IPS DF 6.9 (cell line): ENCODE measurements at regions not wholly inside any gene's neighbourhood (a gene's known extent, or its start where the extent isn't known, plus 50 kb on each side); places are given as distances from the start of the nearest gene placed in this dataset.
A peak's percentile ranks its signal among the peaks of the same experiment; 100 is the strongest.

Experiments used
- DNase-seq: peaks from one replicate; pipeline ENCODE4 v3.0.0-alpha.2; 2013; ENCODE audit warnings: low read depth, low spot score
- H3K27ac ChIP-seq: one replicate; pipeline ENCODE4 v1.5.1; 2013; ENCODE audit warnings: low read length, control low read depth
- H3K27me3 ChIP-seq: 2 replicates; pipeline ENCODE4 v1.6.1; 2013; ENCODE audit warnings: mild to moderate bottlenecking, low read length; ENCODE audit not compliant: control insufficient read depth, insufficient read depth
- H3K36me3 ChIP-seq: 2 replicates; pipeline ENCODE4 v1.6.1; 2013; ENCODE audit warnings: low read length; ENCODE audit not compliant: control insufficient read depth, insufficient read depth
- H3K4me1 ChIP-seq: 2 replicates; pipeline ENCODE4 v1.6.1; 2013; ENCODE audit warnings: low read length; ENCODE audit not compliant: control insufficient read depth, insufficient read depth
- H3K4me3 ChIP-seq: 2 replicates; pipeline ENCODE4 v1.5.1; 2013; ENCODE audit warnings: mild to moderate bottlenecking, low read length
- H3K9me3 ChIP-seq: 2 replicates; pipeline ENCODE4 v1.6.1; 2013; ENCODE audit warnings: low read length, inconsistent platforms; ENCODE audit not compliant: control insufficient read depth, insufficient read depth
- WGBS: extraction: QIAGEN DNeasy Blood & Tissue Kit; methylation state at CpG from one replicate; pipeline ENCODE4 v1.1.7; 2013; ENCODE audit warnings: mixed read lengths, missing lambda C conversion rate; ENCODE audit not compliant: insufficient read length, insufficient coverage; 5-methylcytosine and 5-hydroxymethylcytosine counted together

DNA sequence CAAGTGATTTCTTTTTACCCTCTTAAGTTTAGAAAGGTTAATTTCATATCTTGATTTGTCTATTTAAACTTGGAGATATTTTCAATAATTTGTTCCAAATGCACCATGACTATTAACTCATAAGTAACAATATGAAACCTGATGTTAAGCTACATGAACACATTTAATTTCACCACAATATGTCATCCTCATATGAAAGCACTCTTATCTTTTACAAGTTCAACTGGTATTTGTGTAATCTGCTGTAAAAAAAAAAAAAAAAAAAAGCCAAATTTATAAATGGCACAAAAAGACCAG, 110.4 kb downstream of the HFE start:
- H3K27me3 ChIP-seq: no peaks in the 10 kb centered on the region
- DNase-seq: no peak
- no peaks in the 10 kb centered on the region for H3K9me3 ChIP-seq
- H3K36me3 ChIP-seq: no peaks in the 10 kb centered on the region
- no peak overlapping the region for H3K27ac ChIP-seq
- H3K4me3 ChIP-seq: peak overlapping the region; percentile 98; the same call in 1 of the 2 replicates
- no peaks in the 10 kb centered on the region; the same call in 1 of the 2 replicates for H3K4me1 ChIP-seq

DNA sequence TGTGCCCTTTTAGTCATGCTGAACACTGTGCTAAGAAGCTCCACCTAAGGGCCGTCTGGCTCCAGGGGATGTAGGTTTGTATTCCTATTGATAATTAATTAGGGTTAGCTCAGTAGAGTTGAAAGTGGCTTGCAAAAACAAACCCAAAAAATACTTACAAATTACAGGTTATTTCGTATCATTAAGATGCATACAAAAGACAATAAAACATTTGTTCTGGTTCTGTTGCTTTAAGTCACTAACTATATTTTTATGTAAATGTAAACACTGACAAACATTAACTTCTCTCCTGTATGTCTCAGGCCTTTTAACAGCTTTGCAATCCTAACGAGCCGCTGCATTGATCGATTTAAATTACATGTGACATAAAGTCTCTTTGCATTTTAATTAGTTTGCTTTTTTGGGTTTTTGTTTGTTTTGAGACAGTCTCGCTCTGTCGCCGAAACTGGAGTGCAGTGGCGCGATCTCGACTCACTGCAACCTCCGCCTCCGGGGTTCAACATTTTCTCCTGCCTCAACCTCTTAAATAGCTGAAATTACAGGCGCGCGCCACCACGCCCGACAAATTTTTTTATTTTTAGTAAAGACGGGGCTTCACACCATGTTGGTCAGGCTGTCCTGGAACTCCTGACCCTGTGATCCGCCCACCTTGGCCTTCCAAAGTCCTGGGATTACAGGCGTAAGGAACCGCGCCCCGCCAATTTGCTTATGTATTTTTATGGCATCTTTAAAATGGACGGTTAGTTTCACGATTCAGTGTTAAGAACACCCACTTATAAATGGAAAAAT, 110.9 kb downstream of the HFE start:
- Histone ChIP-seq H3K27ac (no peak overlapping the region), H3K4me1 (no peaks in the 10 kb centered on the region; the same call in 1 of the 2 replicates), H3K4me3 (peak overlapping the region; percentile 98; the same call in 1 of the 2 replicates), H3K9me3 (no peaks in the 10 kb centered on the region), H3K27me3 (no peaks in the 10 kb centered on the region), H3K36me3 (no peaks in the 10 kb centered on the region)
- WGBS: no CpG with 5 or more reads among the region's 26 CpGs
- no peak for DNase-seq

DNA sequence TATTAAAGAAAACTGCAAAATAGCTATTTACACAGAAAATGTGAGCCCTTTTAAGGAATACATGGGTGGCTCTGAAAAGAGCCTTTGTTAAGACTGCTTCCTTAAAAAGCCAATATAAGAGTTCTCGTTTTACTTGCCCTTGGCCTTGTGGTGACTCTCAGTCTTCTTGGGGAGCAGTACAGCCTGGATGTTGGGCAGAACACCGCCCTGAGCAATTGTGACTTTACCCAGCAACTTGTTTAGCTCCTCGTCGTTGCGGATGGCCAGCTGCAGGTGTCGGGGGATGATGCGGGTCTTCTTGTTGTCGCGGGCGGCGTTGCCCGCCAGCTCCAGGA, 111.5 kb downstream of the HFE start:
- no peaks in the 10 kb centered on the region; the same call in 1 of the 2 replicates for H3K4me1 ChIP-seq
- H3K27me3 ChIP-seq: no peaks in the 10 kb centered on the region
- H3K36me3 ChIP-seq: no peaks in the 10 kb centered on the region
- WGBS: no CpG with 5 or more reads among the region's 12 CpGs
- H3K4me3 ChIP-seq: peak overlapping the region; percentile 98
- no peaks in the 10 kb centered on the region for H3K9me3 ChIP-seq
- no peak for DNase-seq
- H3K27ac ChIP-seq: no peak overlapping the region

DNA sequence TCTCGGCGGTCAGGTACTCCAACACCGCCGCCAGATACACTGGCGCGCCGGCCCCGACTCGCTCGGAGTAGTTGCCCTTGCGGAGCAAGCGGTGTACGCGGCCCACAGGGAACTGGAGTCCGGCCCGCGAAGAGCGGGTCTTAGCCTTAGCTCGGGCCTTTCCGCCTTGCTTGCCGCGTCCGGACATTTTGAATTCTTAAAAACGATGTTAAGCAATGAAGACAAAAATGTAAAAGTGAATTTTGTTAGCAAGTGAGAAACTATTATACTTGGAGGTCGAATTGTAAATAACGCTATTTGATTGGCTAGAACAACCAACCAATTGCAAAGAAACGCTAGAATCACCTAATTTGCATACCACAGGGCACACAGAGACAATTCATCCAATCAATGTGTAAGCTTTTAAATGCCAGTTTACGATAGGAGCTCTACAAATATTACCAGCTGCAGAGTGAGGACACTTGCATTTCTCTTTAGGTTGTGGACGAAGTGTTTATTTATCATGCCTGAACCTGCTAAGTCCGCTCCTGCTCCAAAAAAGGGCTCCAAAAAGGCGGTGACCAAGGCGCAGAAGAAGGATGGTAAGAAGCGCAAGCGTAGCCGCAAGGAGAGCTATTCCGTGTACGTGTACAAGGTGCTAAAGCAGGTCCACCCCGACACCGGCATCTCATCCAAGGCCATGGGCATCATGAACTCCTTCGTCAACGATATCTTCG, 112.0 kb downstream of the HFE start:
- Histone ChIP-seq H3K9me3 (no peaks in the 10 kb centered on the region), H3K36me3 (no peaks in the 10 kb centered on the region), H3K4me1 (no peaks in the 10 kb centered on the region; the same call in 1 of the 2 replicates), H3K27ac (peak overlapping the region; percentile 77), H3K4me3 (peak overlapping the region; percentile 98), H3K27me3 (no peaks in the 10 kb centered on the region)
- DNase-seq: no peak
- WGBS: no CpG with 5 or more reads among the region's 42 CpGs

DNA sequence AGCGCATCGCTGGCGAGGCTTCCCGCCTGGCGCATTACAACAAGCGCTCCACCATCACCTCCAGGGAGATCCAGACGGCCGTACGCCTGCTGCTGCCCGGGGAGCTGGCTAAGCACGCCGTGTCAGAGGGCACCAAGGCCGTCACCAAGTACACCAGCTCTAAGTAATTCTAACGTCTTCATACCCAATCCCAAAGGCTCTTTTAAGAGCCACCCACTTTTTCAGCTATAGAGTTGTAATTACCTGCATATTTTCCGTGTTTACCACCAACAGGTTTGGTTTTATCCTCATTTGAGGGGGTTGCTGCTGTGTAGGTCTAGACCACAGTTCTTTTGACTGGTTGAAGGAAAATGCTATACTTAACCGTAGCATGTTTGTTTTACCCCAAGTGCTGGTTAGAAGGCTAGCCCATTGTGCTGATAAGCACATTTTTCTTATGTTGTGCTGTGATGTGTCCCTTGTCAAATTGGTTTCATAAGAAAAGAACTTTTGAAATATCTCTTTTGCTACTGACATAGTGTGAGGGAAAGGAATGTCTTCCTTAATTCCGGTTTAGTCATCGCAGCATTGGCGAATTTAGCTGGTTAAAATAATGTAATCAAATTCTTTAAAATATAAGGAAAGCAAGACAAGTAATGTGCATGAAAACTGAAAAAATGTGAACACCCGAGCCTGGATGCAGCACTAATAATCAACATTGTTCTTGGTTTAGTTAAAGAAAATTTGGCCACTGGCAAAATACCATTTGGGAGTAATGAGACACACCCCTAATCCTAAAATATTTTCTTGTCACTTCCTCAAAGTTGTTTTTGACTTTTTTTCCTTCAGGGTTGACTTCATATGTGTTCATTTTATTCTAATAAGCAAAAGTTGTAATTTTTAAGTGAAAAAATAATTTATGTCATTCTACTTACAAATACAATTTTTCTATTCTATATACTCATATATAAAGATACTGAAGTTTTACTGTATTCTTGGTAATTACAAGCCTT, 112.8 kb downstream of the HFE start:
- peak overlapping the region; percentile 77 for H3K27ac ChIP-seq
- H3K4me1 ChIP-seq: no peaks in the 10 kb centered on the region; the same call in 1 of the 2 replicates
- no peaks in the 10 kb centered on the region for H3K36me3 ChIP-seq
- no peaks in the 10 kb centered on the region for H3K9me3 ChIP-seq
- H3K27me3 ChIP-seq: no peaks in the 10 kb centered on the region
- H3K4me3 ChIP-seq: peak overlapping the region; percentile 98
- no CpG with 5 or more reads among the region's 20 CpGs for WGBS
- no peak for DNase-seq

DNA sequence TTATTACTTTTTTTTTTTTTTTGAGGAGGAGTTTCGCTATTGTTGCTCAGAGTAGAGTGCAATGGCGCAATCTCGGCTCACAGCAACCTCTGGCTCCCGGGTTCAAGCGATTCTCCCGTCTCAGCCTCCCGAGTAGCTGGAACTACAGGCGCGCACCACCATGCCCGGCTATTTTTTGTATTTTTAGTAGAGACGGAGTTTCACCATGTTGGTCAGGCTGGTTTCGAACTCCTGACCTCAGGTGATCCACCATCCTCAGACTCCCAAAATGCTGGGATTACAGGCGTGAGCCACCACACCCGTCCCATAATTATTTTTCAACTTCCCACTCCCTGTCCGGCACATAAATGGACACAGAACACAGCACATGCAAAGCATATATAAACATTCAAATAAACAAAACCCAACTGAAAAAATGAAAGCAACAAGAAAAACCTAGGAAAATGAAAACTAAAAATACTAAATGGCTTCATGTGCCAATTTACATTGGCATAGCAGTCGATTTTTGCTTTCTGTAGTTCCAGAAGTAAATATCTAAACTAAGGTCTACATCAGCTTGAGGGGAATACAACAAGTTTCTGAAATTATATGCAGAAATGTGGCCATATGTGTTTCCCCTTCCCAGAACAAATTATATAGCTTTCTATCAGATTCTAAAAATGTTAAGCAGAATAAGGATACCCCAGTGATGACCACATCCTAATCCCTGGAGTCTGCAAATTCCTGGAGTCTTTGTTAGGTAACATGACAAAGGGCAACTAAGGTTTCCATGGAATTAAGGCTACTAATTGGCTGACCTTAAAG, 113.9 kb downstream of the HFE start:
- Histone ChIP-seq H3K9me3 (no peaks in the 10 kb centered on the region), H3K4me1 (no peaks in the 10 kb centered on the region; the same call in 1 of the 2 replicates), H3K27ac (no peak overlapping the region), H3K4me3 (no peak overlapping the region), H3K27me3 (no peaks in the 10 kb centered on the region), H3K36me3 (no peaks in the 10 kb centered on the region)
- DNase-seq: no peak
- WGBS: no CpG with 5 or more reads among the region's 16 CpGs

DNA sequence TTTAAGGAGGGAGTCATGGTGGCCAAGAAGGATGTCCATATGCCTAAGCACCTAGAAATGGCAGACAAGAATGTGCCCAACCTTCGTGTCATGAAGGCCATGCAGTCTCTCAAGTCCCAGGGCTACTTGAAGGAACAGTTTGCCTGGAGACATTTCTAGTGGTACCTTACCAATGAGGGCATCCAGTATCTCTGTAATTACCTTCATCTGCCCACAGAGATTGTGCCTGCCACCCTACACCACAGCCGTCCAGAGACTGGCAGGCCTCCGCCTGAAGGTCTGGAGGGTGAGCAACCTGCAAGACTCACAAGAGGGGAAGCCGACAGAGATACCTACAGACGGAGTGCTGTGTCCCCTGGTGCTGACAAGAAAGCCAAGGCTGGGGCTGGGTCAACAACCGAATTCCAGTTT, 115.0 kb downstream of the HFE start:
- Histone ChIP-seq H3K9me3 (no peaks in the 10 kb centered on the region), H3K27ac (no peak overlapping the region), H3K4me3 (no peak overlapping the region), H3K27me3 (no peaks in the 10 kb centered on the region), H3K36me3 (no peaks in the 10 kb centered on the region), H3K4me1 (no peaks in the 10 kb centered on the region; the same call in 1 of the 2 replicates)
- no peak for DNase-seq
- no CpG with 5 or more reads among the region's 6 CpGs for WGBS

DNA sequence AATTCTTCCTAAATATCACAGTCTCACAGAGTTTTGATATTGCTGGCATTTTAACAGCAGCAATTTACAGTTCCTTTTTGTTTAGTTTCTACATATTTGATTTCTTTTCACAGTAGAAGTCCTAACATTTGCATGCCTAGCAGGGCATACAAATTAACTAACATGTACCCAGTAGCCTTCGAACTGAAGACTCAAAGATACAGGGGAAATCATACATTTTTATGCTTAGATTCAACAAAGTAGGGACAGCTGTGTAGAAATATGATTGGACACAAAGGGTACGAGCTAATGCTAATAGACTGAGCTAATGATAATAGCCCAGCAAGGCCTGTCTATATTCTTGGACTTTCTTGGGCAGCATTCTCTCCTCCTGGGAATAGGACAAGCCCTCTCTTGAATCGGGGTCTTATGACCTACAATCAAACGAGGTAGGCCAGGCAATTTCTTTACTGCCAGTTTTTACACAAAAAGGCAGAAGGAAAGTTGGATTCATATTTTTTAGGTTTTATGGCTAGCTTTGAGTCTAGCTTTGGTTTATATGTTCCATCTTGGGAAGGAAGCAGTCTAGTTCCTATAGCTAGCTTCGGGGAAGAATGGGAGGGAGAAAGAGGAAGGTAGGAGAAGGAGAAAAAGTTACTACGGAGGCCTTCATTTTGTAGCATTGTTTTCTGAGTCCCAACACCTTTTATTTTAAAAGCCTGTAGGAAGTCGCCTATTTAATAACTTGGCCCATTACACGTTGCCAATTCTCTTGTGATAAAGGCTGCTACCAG, 115.8 kb downstream of the HFE start:
- H3K27ac ChIP-seq: no peak overlapping the region
- no peaks in the 10 kb centered on the region for H3K27me3 ChIP-seq
- H3K36me3 ChIP-seq: no peaks in the 10 kb centered on the region
- no peaks in the 10 kb centered on the region; the same call in 1 of the 2 replicates for H3K4me1 ChIP-seq
- no peak for DNase-seq
- no CpG with 5 or more reads among the region's 8 CpGs for WGBS
- no peaks in the 10 kb centered on the region for H3K9me3 ChIP-seq
- no peak overlapping the region for H3K4me3 ChIP-seq

DNA sequence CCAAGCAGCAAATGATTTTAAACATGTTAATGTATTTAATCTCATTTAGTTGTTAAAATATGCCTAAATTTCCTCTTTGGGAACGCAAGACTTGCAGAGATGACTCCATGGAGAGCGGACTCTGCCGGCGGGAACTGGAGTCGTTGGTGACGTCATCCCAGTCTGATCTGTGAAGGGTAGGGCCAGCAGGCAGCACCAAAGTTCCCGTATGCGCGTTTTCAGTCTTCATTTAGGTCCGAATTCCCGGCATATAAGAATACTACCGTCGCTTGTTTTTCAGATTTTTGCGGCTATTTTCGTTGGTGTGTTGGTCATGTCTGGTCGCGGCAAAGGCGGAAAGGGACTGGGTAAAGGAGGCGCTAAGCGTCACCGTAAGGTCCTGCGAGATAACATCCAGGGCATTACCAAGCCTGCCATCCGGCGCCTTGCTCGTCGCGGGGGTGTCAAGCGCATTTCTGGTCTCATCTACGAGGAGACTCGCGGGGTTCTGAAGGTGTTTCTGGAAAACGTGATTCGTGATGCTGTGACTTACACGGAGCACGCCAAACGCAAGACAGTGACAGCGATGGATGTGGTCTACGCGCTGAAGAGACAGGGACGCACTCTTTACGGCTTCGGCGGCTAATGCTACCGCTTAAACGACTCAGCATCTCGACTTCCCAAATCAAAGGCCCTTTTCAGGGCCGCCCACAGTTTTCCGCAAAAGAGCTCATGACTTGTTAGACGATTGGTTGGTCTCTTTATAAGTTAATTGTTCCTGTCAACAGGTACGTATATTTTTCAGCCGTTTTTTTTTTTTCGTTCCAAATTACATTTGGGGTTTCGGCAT, 117.3 kb downstream of the HFE start:
- H3K27ac ChIP-seq: no peak overlapping the region
- H3K9me3 ChIP-seq: no peaks in the 10 kb centered on the region
- peak overlapping the region; percentile 64 for H3K4me3 ChIP-seq
- no peaks in the 10 kb centered on the region; the same call in 1 of the 2 replicates for H3K4me1 ChIP-seq
- no CpG with 5 or more reads among the region's 53 CpGs for WGBS
- no peaks in the 10 kb centered on the region for H3K36me3 ChIP-seq
- no peaks in the 10 kb centered on the region for H3K27me3 ChIP-seq
- peak; percentile 96 for DNase-seq
